Neutrophil (primary cell): ENCODE measurements at regions not wholly inside any gene's neighbourhood (a gene's known extent, or its start where the extent isn't known, plus 50 kb on each side); places are given as distances from the start of the nearest gene placed in this dataset.

Experiments
- H3K27ac ChIP-seq: fragments of 200-600 bp; sonication (generic); 2 replicates; pipeline ENCODE4 v1.5.1; 2016; ENCODE audit warnings: mild to moderate bottlenecking, moderate library complexity
- H3K27me3 ChIP-seq: fragments of 200-600 bp; sonication (generic); 2 replicates; pipeline ENCODE4 v1.6.0; 2016; ENCODE audit warnings: mild to moderate bottlenecking
- H3K36me3 ChIP-seq: fragments of 200-600 bp; sonication (generic); 2 replicates; pipeline ENCODE4 v1.5.1; 2017
- H3K4me1 ChIP-seq, 2 experiments: fragments of 200-600 bp in 1 of 2; sonication (generic) in 1 of 2; 1 replicate in 1 of 2; 2 replicates in 1 of 2; pipeline versions ENCODE4 v1.5.1 to v1.6.1; 2013 to 2016; ENCODE audit warnings: low read depth in 1 of 2, low read length in 1 of 2, mild to moderate bottlenecking in 1 of 2, moderate library complexity in 1 of 2; ENCODE audit not compliant: control insufficient read depth in 1 of 2, insufficient read depth in 1 of 2
- H3K4me3 ChIP-seq, 2 experiments: fragments of 200-600 bp in 1 of 2; sonication (generic) in 1 of 2; 1 replicate in 1 of 2; 2 replicates in 1 of 2; pipeline ENCODE4 v1.5.1; 2013 to 2016; ENCODE audit warnings: low read depth in 1 of 2, low read length in 1 of 2, mild to moderate bottlenecking in 1 of 2, moderate library complexity in 1 of 2
- H3K9me3 ChIP-seq: fragments of 200-600 bp; sonication (generic); 2 replicates; pipeline ENCODE4 v1.5.1; 2016
- TF ChIP-seq, protein P1 (sequence below): fragments of 200-600 bp; sonication (generic); IDR thresholded peaks from 2 replicates; pipeline ENCODE4 v1.5.1; 2016; ENCODE audit warnings: antibody characterized with exemption

DNA sequence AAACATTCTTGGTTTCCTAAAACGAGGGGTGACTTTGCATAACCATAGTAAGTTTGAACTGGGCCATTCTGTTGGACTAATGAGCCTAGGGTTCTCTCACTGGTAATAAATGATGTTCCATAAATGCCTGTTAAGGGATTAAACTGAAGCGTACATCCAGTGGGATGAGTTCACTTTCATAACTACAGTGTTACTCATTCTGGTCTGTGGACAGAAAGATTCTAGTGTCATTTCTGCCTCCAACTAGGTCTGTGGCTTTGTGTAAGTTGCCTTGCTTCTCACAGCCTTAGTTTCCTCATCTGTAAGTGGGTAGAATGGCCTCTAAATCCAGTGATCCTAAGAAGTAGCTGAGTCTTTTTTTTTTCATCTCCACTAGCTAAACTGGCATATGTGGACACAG is 1860.6 kb upstream of the PIK3C3 start:
- H3K4me3 ChIP-seq = no peak overlapping the region
- H3K4me1 ChIP-seq = no peaks in the 10 kb centered on the region
- no peak overlapping the region for H3K27ac ChIP-seq
- H3K9me3 ChIP-seq = no peaks in the 10 kb centered on the region
- no peaks in the 10 kb centered on the region for H3K27me3 ChIP-seq
- H3K36me3 ChIP-seq = no peaks in the 10 kb centered on the region
- TF ChIP-seq, protein P1, sequence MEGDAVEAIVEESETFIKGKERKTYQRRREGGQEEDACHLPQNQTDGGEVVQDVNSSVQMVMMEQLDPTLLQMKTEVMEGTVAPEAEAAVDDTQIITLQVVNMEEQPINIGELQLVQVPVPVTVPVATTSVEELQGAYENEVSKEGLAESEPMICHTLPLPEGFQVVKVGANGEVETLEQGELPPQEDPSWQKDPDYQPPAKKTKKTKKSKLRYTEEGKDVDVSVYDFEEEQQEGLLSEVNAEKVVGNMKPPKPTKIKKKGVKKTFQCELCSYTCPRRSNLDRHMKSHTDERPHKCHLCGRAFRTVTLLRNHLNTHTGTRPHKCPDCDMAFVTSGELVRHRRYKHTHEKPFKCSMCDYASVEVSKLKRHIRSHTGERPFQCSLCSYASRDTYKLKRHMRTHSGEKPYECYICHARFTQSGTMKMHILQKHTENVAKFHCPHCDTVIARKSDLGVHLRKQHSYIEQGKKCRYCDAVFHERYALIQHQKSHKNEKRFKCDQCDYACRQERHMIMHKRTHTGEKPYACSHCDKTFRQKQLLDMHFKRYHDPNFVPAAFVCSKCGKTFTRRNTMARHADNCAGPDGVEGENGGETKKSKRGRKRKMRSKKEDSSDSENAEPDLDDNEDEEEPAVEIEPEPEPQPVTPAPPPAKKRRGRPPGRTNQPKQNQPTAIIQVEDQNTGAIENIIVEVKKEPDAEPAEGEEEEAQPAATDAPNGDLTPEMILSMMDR = no peak

DNA sequence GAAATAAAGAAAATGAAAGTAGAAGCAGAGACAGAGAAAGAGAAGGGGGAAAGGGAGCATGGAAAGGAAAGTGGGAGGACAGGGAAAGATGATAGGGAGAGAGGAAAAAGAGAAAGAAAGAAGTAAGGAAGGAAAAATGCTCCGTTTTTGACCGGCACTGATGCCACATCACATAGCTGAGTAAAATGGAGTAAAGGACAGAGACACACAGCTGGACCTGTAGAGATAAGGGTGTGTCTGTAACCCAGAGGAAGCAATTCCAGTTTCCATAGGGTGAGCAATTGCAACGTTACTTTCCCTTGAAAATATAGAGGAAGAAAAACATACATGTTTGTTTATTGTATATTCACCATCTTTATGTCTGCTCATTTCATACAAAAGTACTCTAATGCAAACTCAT is 1866.9 kb upstream of the PIK3C3 start:
- Histone ChIP-seq H3K27ac (no peak overlapping the region), H3K36me3 (no peaks in the 10 kb centered on the region), H3K27me3 (no peaks in the 10 kb centered on the region), H3K4me1 (no peaks in the 10 kb centered on the region), H3K4me3 (no peak overlapping the region), H3K9me3 (no peaks in the 10 kb centered on the region)
- TF ChIP-seq, protein P1 = no peak

DNA sequence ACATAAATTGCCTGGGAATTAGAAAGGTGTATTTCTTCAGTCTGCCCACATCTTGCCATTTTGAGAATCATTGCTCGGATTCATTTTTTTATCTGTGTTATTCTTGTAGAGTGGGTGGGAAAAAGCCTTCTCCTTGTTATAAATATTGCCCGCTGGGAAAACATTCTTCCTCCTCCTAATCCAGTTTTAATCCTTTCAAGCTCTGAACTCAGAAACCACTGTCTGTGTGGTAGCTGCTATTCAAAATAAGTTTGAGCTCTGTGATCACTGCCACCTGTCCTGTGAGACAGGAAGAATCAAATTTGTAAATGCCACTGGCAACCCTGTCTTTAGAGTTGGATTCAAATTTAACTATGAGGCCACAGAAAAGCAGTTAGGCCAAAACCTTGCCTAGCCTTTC is 1875.2 kb upstream of the PIK3C3 start:
- H3K9me3 ChIP-seq = no peaks in the 10 kb centered on the region
- TF ChIP-seq, protein P1 = no peak
- no peak overlapping the region for H3K4me3 ChIP-seq
- no peaks in the 10 kb centered on the region for H3K4me1 ChIP-seq
- H3K36me3 ChIP-seq = no peaks in the 10 kb centered on the region
- H3K27ac ChIP-seq = no peak overlapping the region
- H3K27me3 ChIP-seq = no peaks in the 10 kb centered on the region

DNA sequence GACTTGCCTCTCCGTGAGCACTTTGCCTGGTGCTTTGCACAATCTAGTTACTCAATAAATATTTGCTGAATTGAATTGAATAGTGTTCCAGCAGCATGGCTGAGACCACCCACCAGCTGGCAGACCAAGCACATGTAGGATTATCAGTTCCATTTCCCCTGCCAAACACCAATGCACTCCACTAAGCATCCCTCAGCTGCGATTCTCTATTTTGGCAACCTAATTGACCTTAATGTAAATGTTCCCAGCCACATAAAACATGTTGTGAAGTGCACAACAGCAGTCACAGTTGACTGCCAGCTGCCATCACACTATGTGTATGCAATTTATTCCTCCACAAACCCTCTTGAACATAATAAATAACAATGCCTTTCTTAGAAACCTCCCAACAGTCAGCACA is 1879.4 kb upstream of the PIK3C3 start:
- H3K4me1 ChIP-seq = no peaks in the 10 kb centered on the region
- H3K4me3 ChIP-seq = no peak overlapping the region
- no peaks in the 10 kb centered on the region for H3K36me3 ChIP-seq
- no peaks in the 10 kb centered on the region for H3K9me3 ChIP-seq
- H3K27ac ChIP-seq = no peak overlapping the region
- H3K27me3 ChIP-seq = no peaks in the 10 kb centered on the region
- TF ChIP-seq, protein P1 = no peak

GRCh38 chr18:40072761-40073160 is 1882.3 kb upstream of the PIK3C3 start:
- Histone ChIP-seq H3K27ac (no peak overlapping the region), H3K4me3 (no peak overlapping the region), H3K9me3 (no peaks in the 10 kb centered on the region), H3K36me3 (no peaks in the 10 kb centered on the region), H3K27me3 (no peaks in the 10 kb centered on the region), H3K4me1 (no peaks in the 10 kb centered on the region)
- TF ChIP-seq, protein P1 = no peak

DNA sequence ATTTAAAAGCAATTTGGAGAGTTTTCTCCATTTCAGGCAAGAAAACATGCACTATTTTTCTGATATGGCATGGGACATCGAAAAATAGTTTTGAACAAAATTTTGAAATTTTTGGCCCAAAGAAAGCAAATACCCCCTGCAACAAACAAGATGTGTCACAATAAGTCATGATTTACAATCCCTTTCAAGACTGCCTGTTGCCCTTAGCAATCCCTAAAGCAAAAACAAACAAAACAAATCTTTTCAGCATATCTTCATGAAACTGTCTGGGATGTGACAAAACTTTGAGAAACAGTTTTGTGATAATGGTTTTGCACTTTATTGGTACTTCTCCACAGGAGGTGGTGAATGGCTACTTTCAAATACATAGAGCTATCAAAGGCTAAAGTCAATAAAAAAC is 1888.7 kb upstream of the PIK3C3 start:
- no peaks in the 10 kb centered on the region for H3K36me3 ChIP-seq
- H3K9me3 ChIP-seq = no peaks in the 10 kb centered on the region
- no peaks in the 10 kb centered on the region for H3K27me3 ChIP-seq
- H3K4me3 ChIP-seq = no peak overlapping the region
- H3K4me1 ChIP-seq = no peaks in the 10 kb centered on the region
- TF ChIP-seq, protein P1 = no peak
- H3K27ac ChIP-seq = no peak overlapping the region
